OCI-LY1 (cell line): ENCODE measurements at regions not wholly inside any gene's neighbourhood (a gene's known extent, or its start where the extent isn't known, plus 50 kb on each side); places are given as distances from the start of the nearest gene placed in this dataset.

Experiments used
- H2AFZ ChIP-seq: fragments of 200-600 bp; sonication (generic), shearing (Covaris generic); 2 replicates; pipeline ENCODE4 v1.6.0; 2014; ENCODE audit warnings: antibody characterized with exemption, mild to moderate bottlenecking, low read length
- H3F3A ChIP-seq: fragments of 200-600 bp; sonication (generic), shearing (Covaris generic); 2 replicates; pipeline ENCODE4 v1.6.0; 2014; ENCODE audit warnings: mild to moderate bottlenecking, antibody characterized with exemption, low read length, moderate library complexity; ENCODE audit not compliant: insufficient read depth
- H3K27ac ChIP-seq: fragments of 200-600 bp; sonication (generic); 2 replicates; pipeline ENCODE4 v1.5.1; 2014; ENCODE audit warnings: low read length, mixed run types, mild to moderate bottlenecking, low read depth; ENCODE audit not compliant: poor library complexity, severe bottlenecking
- H3K27me3 ChIP-seq: fragments of 200-600 bp; sonication (generic); 2 replicates; pipeline ENCODE4 v1.6.0; 2014; ENCODE audit warnings: antibody characterized with exemption, mild to moderate bottlenecking, low read length, moderate library complexity; ENCODE audit not compliant: insufficient read depth
- H3K36me3 ChIP-seq: fragments of 200-600 bp; sonication (generic); 2 replicates; pipeline ENCODE4 v1.6.1; 2014; ENCODE audit warnings: mild to moderate bottlenecking, antibody characterized with exemption, low read length, moderate library complexity, mixed read lengths; ENCODE audit not compliant: insufficient read depth
- H3K4me1 ChIP-seq: fragments of 200-600 bp; sonication (generic); 2 replicates; pipeline ENCODE4 v1.5.1; 2014; ENCODE audit warnings: mild to moderate bottlenecking, low read length, moderate library complexity; ENCODE audit not compliant: insufficient read depth, severe bottlenecking
- H3K4me2 ChIP-seq: fragments of 200-600 bp; sonication (generic), shearing (Covaris generic); 2 replicates; pipeline ENCODE4 v1.6.1; 2014; ENCODE audit warnings: low read length
- H3K4me3 ChIP-seq: fragments of 200-600 bp; sonication (generic); 2 replicates; pipeline ENCODE4 v1.5.1; 2014; ENCODE audit warnings: low read length, low read depth, mild to moderate bottlenecking, mixed read lengths; ENCODE audit not compliant: poor library complexity, severe bottlenecking
- H3K79me2 ChIP-seq: fragments of 200-600 bp; shearing (Covaris generic); 2 replicates; pipeline ENCODE4 v1.6.1; 2016; ENCODE audit warnings: mixed run types, low read length, mixed read lengths; ENCODE audit not compliant: insufficient read depth
- H3K9ac ChIP-seq: fragments of 200-600 bp; sonication (generic), shearing (Covaris generic); 2 replicates; pipeline ENCODE4 v1.6.1; 2014; ENCODE audit warnings: mild to moderate bottlenecking, low read length, mixed read lengths
- H3K9me2 ChIP-seq: fragments of 200-600 bp; sonication (generic), shearing (Covaris generic); 2 replicates; pipeline ENCODE4 v1.6.1; 2014; ENCODE audit warnings: low read depth, mild to moderate bottlenecking, low read length, mixed read lengths
- H3K9me3 ChIP-seq: fragments of 200-600 bp; shearing (Covaris generic); 2 replicates; pipeline ENCODE4 v1.6.1; 2014; ENCODE audit warnings: low read length, mixed read lengths
- H4K20me1 ChIP-seq: fragments of 200-600 bp; sonication (generic), shearing (Covaris generic); 2 replicates; pipeline ENCODE4 v1.6.0; 2016; ENCODE audit warnings: mild to moderate bottlenecking, low read length; ENCODE audit not compliant: insufficient read depth
- CTCF ChIP-seq: fragments of 200-600 bp; sonication (generic), shearing (Covaris generic); IDR thresholded peaks from 2 replicates; pipeline ENCODE4 v1.5.1; 2017; ENCODE audit warnings: mild to moderate bottlenecking, antibody characterized with exemption, low read length, moderate library complexity, mixed read lengths
- EZH2 ChIP-seq: fragments of 200-600 bp; sonication (generic), shearing (Covaris generic); IDR thresholded peaks from 2 replicates; pipeline ENCODE4 v1.8.0; 2017; ENCODE audit warnings: borderline replicate concordance, mixed run types, mild to moderate bottlenecking, antibody characterized with exemption, low read length, moderate library complexity, mixed read lengths

GRCh38 chr5:73304381-73304780 is 131.4 kb downstream of the TMEM174 start:
- Histone ChIP-seq H3K27me3 (no peaks in the 10 kb centered on the region), H3F3A (no peaks in the 10 kb centered on the region), H3K4me2 (no peak overlapping the region), H2AFZ (no peak overlapping the region), H3K9me3 (no peaks in the 10 kb centered on the region), H3K9me2 (no peaks in the 10 kb centered on the region), H3K79me2 (no peaks in the 10 kb centered on the region), H3K4me1 (no peaks in the 10 kb centered on the region), H3K27ac (no peak overlapping the region), H3K9ac (no peak overlapping the region), H4K20me1 (no peaks in the 10 kb centered on the region), H3K4me3 (no peak overlapping the region), H3K36me3 (no peaks in the 10 kb centered on the region)
- TF ChIP-seq CTCF: no peak
- TF ChIP-seq EZH2: no peak

GRCh38 chr5:73303148-73304079 is 130.4 kb downstream of the TMEM174 start:
- no peaks in the 10 kb centered on the region for H3K27me3 ChIP-seq
- no peak overlapping the region for H3K4me2 ChIP-seq
- no peaks in the 10 kb centered on the region for H3K9me2 ChIP-seq
- H4K20me1 ChIP-seq: no peaks in the 10 kb centered on the region
- H3K36me3 ChIP-seq: no peaks in the 10 kb centered on the region
- no peak overlapping the region for H3K9ac ChIP-seq
- no peak overlapping the region for H3K27ac ChIP-seq
- no peak overlapping the region for H2AFZ ChIP-seq
- H3K4me1 ChIP-seq: no peaks in the 10 kb centered on the region
- TF ChIP-seq EZH2 (no peak), CTCF (no peak)
- H3K4me3 ChIP-seq: no peak overlapping the region
- no peaks in the 10 kb centered on the region for H3K79me2 ChIP-seq
- no peaks in the 10 kb centered on the region for H3F3A ChIP-seq
- H3K9me3 ChIP-seq: no peaks in the 10 kb centered on the region

- no peak overlapping the region for H3K27ac ChIP-seq
- no peaks in the 10 kb centered on the region for H3K79me2 ChIP-seq
- H3K9ac ChIP-seq: no peak overlapping the region
- H3K36me3 ChIP-seq: no peaks in the 10 kb centered on the region
- no peaks in the 10 kb centered on the region for H3K9me2 ChIP-seq
- no peaks in the 10 kb centered on the region for H4K20me1 ChIP-seq
- H3K4me1 ChIP-seq: no peaks in the 10 kb centered on the region
- no peak overlapping the region for H3K4me2 ChIP-seq
- H3K27me3 ChIP-seq: no peaks in the 10 kb centered on the region
- H3K4me3 ChIP-seq: no peak overlapping the region
- no peak overlapping the region for H2AFZ ChIP-seq
- no peaks in the 10 kb centered on the region for H3K9me3 ChIP-seq
- H3F3A ChIP-seq: no peaks in the 10 kb centered on the region
- TF ChIP-seq EZH2 (no peak), CTCF (no peak)
Observed at GRCh38 chr5:73302797-73303147, 129.8 kb downstream of the TMEM174 start.
